BLaER1 treated with 17β-estradiol and CSF1 and Interleukin-3, amounts not matched to agents 10 nM and 100 nM (cell line): ENCODE measurements at regions not wholly inside any gene's neighbourhood (a gene's known extent, or its start where the extent isn't known, plus 50 kb on each side); places are given as distances from the start of the nearest gene placed in this dataset.

ENCODE experiments used
- H3K27ac ChIP-seq, 11 experiments: shearing (Covaris generic); formaldehyde crosslinking; 2 replicates each; pipeline ENCODE4 v1.8.1; 2022
- H3K27me3 ChIP-seq, 11 experiments: shearing (Covaris generic); formaldehyde crosslinking; 2 replicates each; pipeline ENCODE4 v1.8.1; 2022
- H3K36me3 ChIP-seq, 11 experiments: shearing (Covaris generic); formaldehyde crosslinking; 2 replicates each; pipeline ENCODE4 v1.8.1; 2022
- H3K4me1 ChIP-seq, 10 experiments: shearing (Covaris generic); formaldehyde crosslinking; 2 replicates each; pipeline ENCODE4 v1.8.1; 2022
- H3K4me2 ChIP-seq, 11 experiments: shearing (Covaris generic); formaldehyde crosslinking; 2 replicates each; pipeline ENCODE4 v1.8.1; 2022
- H3K4me3 ChIP-seq, 10 experiments: shearing (Covaris generic); formaldehyde crosslinking; 2 replicates each; pipeline ENCODE4 v1.8.1; 2022
- H3K9ac ChIP-seq, 11 experiments: shearing (Covaris generic); formaldehyde crosslinking; 2 replicates each; pipeline ENCODE4 v1.8.1; 2022
- H3K9me3 ChIP-seq, 11 experiments: shearing (Covaris generic); formaldehyde crosslinking; replicated peaks in 1 of 11; 2 replicates each; pipeline ENCODE4 v1.8.1; 2022
- H4K20me1 ChIP-seq, 11 experiments: shearing (Covaris generic); formaldehyde crosslinking; 2 replicates each; pipeline ENCODE4 v1.8.1; 2022
- Cebpa-rat ChIP-seq, 11 experiments: shearing (Covaris generic); IDR thresholded peaks; 2 replicates each; pipeline ENCODE4 v1.8.1; 2022

DNA sequence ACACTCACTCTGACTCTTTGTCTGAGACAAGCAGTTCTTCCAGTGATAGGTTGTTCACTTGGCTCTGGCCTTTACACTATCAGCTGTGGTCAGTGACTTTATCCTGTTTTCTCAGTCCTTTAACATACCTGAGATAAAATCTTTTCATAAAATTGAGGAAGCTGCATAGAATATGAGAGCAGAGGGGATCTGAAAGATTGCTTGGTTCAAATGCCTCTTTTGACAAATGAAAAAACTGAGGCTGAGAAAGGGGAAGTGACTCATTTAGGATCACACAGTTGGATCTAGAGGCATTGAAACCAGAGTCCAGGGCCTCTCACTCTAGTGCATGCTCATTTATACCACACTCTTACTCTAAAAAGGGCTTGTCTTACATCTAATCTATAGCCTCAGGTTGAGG, 277.0 kb upstream of the TBX18 start:
- no peaks in the 10 kb centered on the region for H3K9me3 ChIP-seq
- no peak overlapping the region for H3K9ac ChIP-seq
- no peaks in the 10 kb centered on the region for H3K27me3 ChIP-seq
- no peak overlapping the region for H3K4me2 ChIP-seq
- H3K4me3 ChIP-seq, result no peak overlapping the region
- no peak overlapping the region for H3K27ac ChIP-seq
- H3K4me1 ChIP-seq, result no peaks in the 10 kb centered on the region
- no peaks in the 10 kb centered on the region for H3K36me3 ChIP-seq
- H4K20me1 ChIP-seq, result no peaks in the 10 kb centered on the region
- no peak for TF ChIP-seq Cebpa-rat (IDR thresholded peaks at IDR 0.05)

- Histone ChIP-seq H3K27me3 (no peaks in the 10 kb centered on the region), H3K4me2 (no peak overlapping the region), H4K20me1 (no peaks in the 10 kb centered on the region), H3K4me3 (no peak overlapping the region), H3K9me3 (peaks cover 13 to 27% (median 24%) of the 10 kb centered on the region in 11 experiments; a peak in 21 of 22 replicates), H3K9ac (no peak overlapping the region), H3K4me1 (no peaks in the 10 kb centered on the region), H3K36me3 (no peaks in the 10 kb centered on the region), H3K27ac (no peak overlapping the region)
- TF ChIP-seq Cebpa-rat (IDR thresholded peaks at IDR 0.05), result no peak
These were observed 272.8 kb upstream of the TBX18 start for GRCh38 chr6:85037221-85037620.

DNA sequence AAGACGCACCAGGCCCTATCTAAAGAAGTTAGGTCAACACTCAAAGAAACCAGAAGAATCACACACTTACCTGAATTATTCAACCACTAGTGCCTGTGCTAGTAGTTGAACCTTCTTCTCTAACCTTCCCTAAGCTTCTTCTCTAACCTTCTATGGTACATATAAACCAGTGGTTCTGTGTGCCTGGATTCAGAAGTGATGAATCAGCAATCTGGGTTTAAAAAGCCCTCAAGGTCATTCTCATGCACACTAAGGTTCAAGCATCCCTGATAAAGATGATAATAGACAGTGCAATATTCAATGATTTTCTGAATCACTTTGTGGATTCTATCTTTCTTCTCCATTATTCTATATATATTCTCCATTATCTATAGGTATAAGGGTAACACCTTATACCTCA, 271.4 kb upstream of the TBX18 start:
- Histone ChIP-seq H3K4me3 (no peak overlapping the region), H3K4me1 (no peaks in the 10 kb centered on the region), H3K4me2 (no peak overlapping the region), H3K27ac (no peak overlapping the region), H4K20me1 (no peaks in the 10 kb centered on the region), H3K27me3 (no peaks in the 10 kb centered on the region), H3K36me3 (no peaks in the 10 kb centered on the region), H3K9ac (no peak overlapping the region), H3K9me3 (peaks cover 13 to 28% (median 24%) of the 10 kb centered on the region in 11 experiments; a peak in 21 of 22 replicates)
- no peak for TF ChIP-seq Cebpa-rat (IDR thresholded peaks at IDR 0.05)

- Histone ChIP-seq H3K4me2 (no peak overlapping the region), H3K4me3 (no peak overlapping the region), H4K20me1 (no peaks in the 10 kb centered on the region), H3K27me3 (no peaks in the 10 kb centered on the region), H3K36me3 (no peaks in the 10 kb centered on the region), H3K27ac (no peak overlapping the region), H3K4me1 (no peaks in the 10 kb centered on the region), H3K9ac (no peak overlapping the region), H3K9me3 (peaks cover 13 to 28% (median 24%) of the 10 kb centered on the region in 11 experiments; a peak in 21 of 22 replicates)
- TF ChIP-seq Cebpa-rat (IDR thresholded peaks at IDR 0.05), result no peak
These were observed 269.1 kb upstream of the TBX18 start for GRCh38 chr6:85033547-85033946.

DNA sequence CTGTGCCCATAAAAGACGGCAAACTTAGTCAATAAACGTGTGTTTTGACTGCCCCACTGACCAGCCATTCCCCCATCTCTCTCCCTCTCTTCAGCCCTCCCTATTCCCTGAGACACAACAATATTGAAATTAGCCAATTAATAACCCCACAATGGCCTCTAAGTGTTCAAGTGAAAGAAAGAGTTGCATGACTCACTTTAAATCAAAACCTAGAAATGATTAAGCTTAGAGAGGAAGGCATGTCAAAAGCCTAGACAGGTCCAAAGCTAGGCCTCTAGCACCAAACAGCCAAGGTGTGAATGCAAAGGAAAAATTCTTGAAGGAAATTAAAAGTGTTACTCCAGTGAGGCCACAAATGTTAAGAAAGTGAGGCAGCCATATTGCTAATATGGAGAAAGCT, 261.6 kb upstream of the TBX18 start:
- H3K4me3 ChIP-seq, result no peak overlapping the region
- no peak for TF ChIP-seq Cebpa-rat (IDR thresholded peaks at IDR 0.05)
- no peaks in the 10 kb centered on the region for H4K20me1 ChIP-seq
- no peak overlapping the region for H3K27ac ChIP-seq
- no peak overlapping the region for H3K4me2 ChIP-seq
- H3K27me3 ChIP-seq, result no peaks in the 10 kb centered on the region
- no peaks in the 10 kb centered on the region for H3K4me1 ChIP-seq
- no peaks in the 10 kb centered on the region for H3K9me3 ChIP-seq
- H3K9ac ChIP-seq, result no peak overlapping the region
- no peaks in the 10 kb centered on the region for H3K36me3 ChIP-seq

DNA sequence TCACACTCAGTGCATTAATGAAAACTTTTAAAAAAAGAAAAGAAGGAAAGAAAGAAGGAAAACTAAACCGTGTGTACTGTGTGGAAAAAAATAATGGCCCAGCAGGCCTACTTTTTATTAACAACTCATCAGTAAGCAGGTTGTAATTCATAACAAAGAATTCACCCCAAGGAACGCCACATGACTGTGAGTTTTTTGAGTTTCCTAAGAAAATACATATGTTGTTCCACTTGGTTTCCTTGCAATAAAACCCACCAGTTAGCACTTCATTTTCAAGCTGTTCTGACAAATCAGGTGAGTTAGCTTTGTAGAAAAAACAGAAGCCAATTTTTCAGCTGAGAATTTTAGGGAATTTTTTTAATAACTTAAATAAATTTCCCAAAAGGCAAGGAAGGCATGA, 259.3 kb upstream of the TBX18 start:
- Histone ChIP-seq H3K9me3 (no peaks in the 10 kb centered on the region), H3K27me3 (no peaks in the 10 kb centered on the region), H3K27ac (no peak overlapping the region), H3K4me2 (no peak overlapping the region), H3K4me1 (no peaks in the 10 kb centered on the region), H3K4me3 (no peak overlapping the region), H3K36me3 (no peaks in the 10 kb centered on the region), H4K20me1 (no peaks in the 10 kb centered on the region), H3K9ac (no peak overlapping the region)
- no peak for TF ChIP-seq Cebpa-rat (IDR thresholded peaks at IDR 0.05)

DNA sequence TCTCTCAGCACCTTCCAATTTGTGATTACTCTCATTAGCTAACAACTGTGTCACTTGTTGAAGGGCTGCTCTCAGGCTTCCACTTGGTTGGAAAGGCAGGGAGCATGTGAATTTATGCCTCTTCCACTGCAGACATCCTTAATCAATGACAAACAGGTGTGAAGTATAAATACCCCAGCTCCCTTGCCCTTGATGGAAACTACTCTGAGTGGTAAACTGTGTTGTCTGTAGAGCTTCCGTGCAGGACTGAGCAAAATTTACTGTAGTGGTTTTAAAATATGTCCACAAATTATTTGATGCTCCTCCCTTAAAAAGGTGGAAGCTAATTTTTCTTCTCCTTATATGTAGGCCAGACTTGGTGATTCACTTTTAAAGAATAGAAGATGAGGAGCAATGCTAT, 253.0 kb upstream of the TBX18 start:
- Histone ChIP-seq H3K9me3 (no peaks in the 10 kb centered on the region), H3K4me2 (no peak overlapping the region), H3K4me3 (no peak overlapping the region), H3K4me1 (no peaks in the 10 kb centered on the region), H3K27me3 (no peaks in the 10 kb centered on the region), H3K36me3 (no peaks in the 10 kb centered on the region), H3K27ac (no peak overlapping the region), H3K9ac (no peak overlapping the region), H4K20me1 (no peaks in the 10 kb centered on the region)
- TF ChIP-seq Cebpa-rat (IDR thresholded peaks at IDR 0.05), result no peak

- no peaks in the 10 kb centered on the region for H4K20me1 ChIP-seq
- H3K36me3 ChIP-seq, result no peaks in the 10 kb centered on the region
- H3K4me3 ChIP-seq, result no peak overlapping the region
- no peaks in the 10 kb centered on the region for H3K27me3 ChIP-seq
- H3K4me2 ChIP-seq, result no peak overlapping the region
- H3K4me1 ChIP-seq, result no peaks in the 10 kb centered on the region
- no peaks in the 10 kb centered on the region for H3K9me3 ChIP-seq
- no peak overlapping the region for H3K27ac ChIP-seq
- TF ChIP-seq Cebpa-rat (IDR thresholded peaks at IDR 0.05), result no peak
- H3K9ac ChIP-seq, result no peak overlapping the region
These were observed 252.3 kb upstream of the TBX18 start for GRCh38 chr6:85016726-85017125.

GRCh38 chr6:85015396-85015990, 251.1 kb upstream of the TBX18 start:
- no peaks in the 10 kb centered on the region for H3K36me3 ChIP-seq
- no peak overlapping the region for H3K4me3 ChIP-seq
- H3K9ac ChIP-seq, result no peak overlapping the region
- no peaks in the 10 kb centered on the region for H3K9me3 ChIP-seq
- no peaks in the 10 kb centered on the region for H4K20me1 ChIP-seq
- H3K27me3 ChIP-seq, result no peaks in the 10 kb centered on the region
- no peak overlapping the region for H3K4me2 ChIP-seq
- H3K4me1 ChIP-seq, result no peaks in the 10 kb centered on the region
- H3K27ac ChIP-seq, result no peak overlapping the region
- no peak for TF ChIP-seq Cebpa-rat (IDR thresholded peaks at IDR 0.05)

GRCh38 chr6:85010865-85011264, 246.5 kb upstream of the TBX18 start:
- Histone ChIP-seq H3K4me1 (no peaks in the 10 kb centered on the region), H4K20me1 (no peaks in the 10 kb centered on the region), H3K27me3 (no peaks in the 10 kb centered on the region), H3K4me2 (no peak overlapping the region), H3K9me3 (no peaks in the 10 kb centered on the region), H3K27ac (no peak overlapping the region), H3K4me3 (no peak overlapping the region), H3K36me3 (no peaks in the 10 kb centered on the region), H3K9ac (no peak overlapping the region)
- TF ChIP-seq Cebpa-rat (IDR thresholded peaks at IDR 0.05), result no peak
